Stomach (tissue), 4 donors: ENCODE measurements at regions not wholly inside any gene's neighbourhood (a gene's known extent, or its start where the extent isn't known, plus 50 kb on each side); places are given as distances from the start of the nearest gene placed in this dataset.

Experiments used
- POLR2A ChIP-seq, 4 donors: fragments of 450-650 bp; IDR thresholded peaks; one replicate each; pipeline ENCODE4 v1.6.1; 2016; ENCODE audit warnings: antibody characterized with exemption in 4 of 4, control low read depth in 2 of 4, mild to moderate bottlenecking in 1 of 4, moderate library complexity in 1 of 4
- POLR2AphosphoS5 ChIP-seq, 3 donors: sonication (generic); formaldehyde crosslinking; IDR thresholded peaks; one replicate each; pipeline ENCODE4 v1.6.1; 2016; ENCODE audit warnings: antibody characterized with exemption in 3 of 3
- TF ChIP-seq, protein P1 (sequence below), 7 experiments: fragments of 450-650 bp in 4 of 7; fragments of 200-600 bp in 3 of 7; sonication (generic) in 3 of 7; IDR thresholded peaks; one replicate each; pipeline ENCODE4 v1.5.1; 2016 to 2019; ENCODE audit warnings: antibody characterized with exemption in 7 of 7, control low read depth in 2 of 7, mild to moderate bottlenecking in 1 of 7

DNA sequence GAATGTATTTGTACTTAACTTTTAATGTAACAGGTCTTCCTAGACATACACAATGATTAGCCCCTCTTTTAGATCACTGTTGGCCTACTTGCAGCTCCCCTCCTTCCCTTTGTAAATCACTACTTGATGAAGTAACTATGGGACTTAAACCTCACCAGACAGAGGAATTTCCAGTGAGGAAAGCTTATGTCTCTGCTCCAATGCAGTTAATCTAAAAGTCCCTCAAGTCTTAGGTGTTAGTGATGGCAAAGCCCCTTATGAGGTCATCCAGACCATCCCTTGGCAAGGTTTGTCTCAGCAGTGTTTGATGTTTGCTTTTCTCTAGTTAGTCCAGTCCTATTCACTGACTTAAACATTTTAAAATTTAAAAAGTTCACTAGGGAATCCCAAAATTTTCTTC is 877.3 kb upstream of the INTU start:
- TF ChIP-seq, protein P1, sequence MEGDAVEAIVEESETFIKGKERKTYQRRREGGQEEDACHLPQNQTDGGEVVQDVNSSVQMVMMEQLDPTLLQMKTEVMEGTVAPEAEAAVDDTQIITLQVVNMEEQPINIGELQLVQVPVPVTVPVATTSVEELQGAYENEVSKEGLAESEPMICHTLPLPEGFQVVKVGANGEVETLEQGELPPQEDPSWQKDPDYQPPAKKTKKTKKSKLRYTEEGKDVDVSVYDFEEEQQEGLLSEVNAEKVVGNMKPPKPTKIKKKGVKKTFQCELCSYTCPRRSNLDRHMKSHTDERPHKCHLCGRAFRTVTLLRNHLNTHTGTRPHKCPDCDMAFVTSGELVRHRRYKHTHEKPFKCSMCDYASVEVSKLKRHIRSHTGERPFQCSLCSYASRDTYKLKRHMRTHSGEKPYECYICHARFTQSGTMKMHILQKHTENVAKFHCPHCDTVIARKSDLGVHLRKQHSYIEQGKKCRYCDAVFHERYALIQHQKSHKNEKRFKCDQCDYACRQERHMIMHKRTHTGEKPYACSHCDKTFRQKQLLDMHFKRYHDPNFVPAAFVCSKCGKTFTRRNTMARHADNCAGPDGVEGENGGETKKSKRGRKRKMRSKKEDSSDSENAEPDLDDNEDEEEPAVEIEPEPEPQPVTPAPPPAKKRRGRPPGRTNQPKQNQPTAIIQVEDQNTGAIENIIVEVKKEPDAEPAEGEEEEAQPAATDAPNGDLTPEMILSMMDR (IDR thresholded peaks at IDR 0.05) = no peak
- TF ChIP-seq POLR2A (IDR thresholded peaks at IDR 0.05) (no peak), POLR2AphosphoS5 (IDR thresholded peaks at IDR 0.05) (no peak)
